CD4-positive, alpha-beta memory T cell (primary cell): ENCODE measurements at regions not wholly inside any gene's neighbourhood (a gene's known extent, or its start where the extent isn't known, plus 50 kb on each side); places are given as distances from the start of the nearest gene placed in this dataset.

Source experiments
- CTCF ChIA-PET: fragments of 350-600 bp; sonication (Branson Sonifier 250); formaldehyde crosslinking; loops from one replicate; lab custom pipeline; 2021; ENCODE audit warnings: inconsistent platforms; ENCODE audit not compliant: partially characterized antibody; lab: Charles Lee
- POLR2A ChIA-PET: fragments of 350-600 bp; sonication (Branson Sonifier 250); formaldehyde crosslinking; loops from one replicate; lab custom pipeline; 2021; ENCODE audit not compliant: partially characterized antibody; lab: Charles Lee
- DNase-seq, 5 donors: peaks; one replicate each; pipeline versions ENCODE4 v3.0.0 to v3.0.0-alpha.2; 2020 to 2022; ENCODE audit warnings: mixed read lengths in 1 of 5
- H3K27ac ChIP-seq: one replicate; pipeline ENCODE4 v1.7.0; 2013; ENCODE audit warnings: low read depth, low read length
- H3K27me3 ChIP-seq: 2 replicates; pipeline ENCODE4 v1.7.0; 2013; ENCODE audit warnings: mild to moderate bottlenecking, low read length, moderate library complexity; ENCODE audit not compliant: insufficient read depth
- H3K36me3 ChIP-seq: 2 replicates; pipeline ENCODE4 v1.7.0; 2013; ENCODE audit warnings: mild to moderate bottlenecking, low read length, moderate library complexity; ENCODE audit not compliant: insufficient read depth
- H3K4me1 ChIP-seq: 2 replicates; pipeline ENCODE4 v1.7.0; 2013; ENCODE audit warnings: mild to moderate bottlenecking, low read length, moderate library complexity; ENCODE audit not compliant: insufficient read depth
- H3K4me3 ChIP-seq, 2 donors: one replicate each; pipeline ENCODE4 v1.7.0; 2013; ENCODE audit warnings: low read length in 2 of 2, mild to moderate bottlenecking in 1 of 2
- H3K9me3 ChIP-seq, 2 donors: one replicate each; pipeline ENCODE4 v1.7.0; 2013; ENCODE audit warnings: low read length in 2 of 2, control low read depth in 1 of 2; ENCODE audit not compliant: control insufficient read depth in 1 of 2
- H3K27ac Mint-ChIP-seq, 7 donors: one replicate each; pipeline ENCODE4 v1.8.0; 2020 to 2021; ENCODE audit warnings: mixed read lengths in 7 of 7, mild to moderate bottlenecking in 6 of 7, inconsistent platforms in 3 of 7, moderate library complexity in 3 of 7
- H3K27me3 Mint-ChIP-seq, 2 donors: one replicate each; pipeline ENCODE4 v1.8.0; 2020 to 2021; ENCODE audit warnings: mixed read lengths in 2 of 2
- H3K36me3 Mint-ChIP-seq, 2 donors: one replicate each; pipeline ENCODE4 v1.8.0; 2020 to 2021; ENCODE audit warnings: mixed read lengths in 2 of 2, inconsistent platforms in 1 of 2, mild to moderate bottlenecking in 1 of 2
- H3K4me1 Mint-ChIP-seq, 4 donors: one replicate each; pipeline ENCODE4 v1.8.0; 2020 to 2021; ENCODE audit warnings: mixed read lengths in 4 of 4, mild to moderate bottlenecking in 1 of 4
- H3K4me3 Mint-ChIP-seq, 8 donors: one replicate each; pipeline ENCODE4 v1.8.0; 2020 to 2021; ENCODE audit warnings: mixed read lengths in 8 of 8, mild to moderate bottlenecking in 7 of 8, moderate library complexity in 6 of 8, inconsistent platforms in 3 of 8
- H3K9me3 Mint-ChIP-seq, 8 donors: one replicate each; pipeline ENCODE4 v1.8.0; 2020 to 2021; ENCODE audit warnings: mixed read lengths in 8 of 8, mild to moderate bottlenecking in 5 of 8, inconsistent platforms in 3 of 8, moderate library complexity in 1 of 8
- intact Hi-C: fragments of 100-400 bp; cut with micrococcal nuclease; formaldehyde crosslinking; loops from one replicate; pipeline ENCODE4 v1.15.1; 2023

DNA sequence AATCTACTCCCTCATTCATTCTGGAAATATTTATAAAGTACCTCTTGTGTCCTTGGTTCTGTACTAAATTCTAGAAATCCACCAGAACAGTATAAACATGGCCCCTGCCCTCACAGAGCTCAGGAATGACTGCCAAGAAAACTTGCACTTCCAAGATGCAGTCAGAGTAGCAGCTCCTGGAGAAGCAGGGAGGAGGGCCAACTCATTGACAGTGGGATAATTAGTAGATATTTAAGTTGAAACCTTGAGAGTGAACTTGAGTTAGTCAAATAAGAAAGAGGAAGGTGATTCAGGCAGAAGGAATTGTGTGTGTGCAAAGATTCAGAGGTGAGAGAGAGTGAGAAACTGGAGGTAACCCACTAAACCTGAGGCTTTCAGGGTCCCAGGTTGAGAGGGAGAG, 182.2 kb upstream of the INHBA start:
- Mint-ChIP-seq H3K27ac (no peak overlapping the region), H3K4me1 (peaks cover 15 to 22% (median 17%) of the 10 kb centered on the region in 4 donors), H3K36me3 (no peaks in the 10 kb centered on the region), H3K9me3 (peaks cover 0 to 4% (median under 1%) of the 10 kb centered on the region in 8 donors), H3K27me3 (no peaks in the 10 kb centered on the region), H3K4me3 (no peak overlapping the region)
- no peak for DNase-seq
- no peak overlapping the region for H3K4me3 ChIP-seq
- intact Hi-C loops, result no loop called here
- no peaks in the 10 kb centered on the region for H3K27me3 ChIP-seq
- ChIA-PET POLR2A (no interaction called here), CTCF (no interaction called here)
- H3K4me1 ChIP-seq, result peaks cover 15% of the 10 kb centered on the region
- no peak overlapping the region for H3K27ac ChIP-seq
- no peaks in the 10 kb centered on the region for H3K36me3 ChIP-seq
- no peaks in the 10 kb centered on the region for H3K9me3 ChIP-seq

DNA sequence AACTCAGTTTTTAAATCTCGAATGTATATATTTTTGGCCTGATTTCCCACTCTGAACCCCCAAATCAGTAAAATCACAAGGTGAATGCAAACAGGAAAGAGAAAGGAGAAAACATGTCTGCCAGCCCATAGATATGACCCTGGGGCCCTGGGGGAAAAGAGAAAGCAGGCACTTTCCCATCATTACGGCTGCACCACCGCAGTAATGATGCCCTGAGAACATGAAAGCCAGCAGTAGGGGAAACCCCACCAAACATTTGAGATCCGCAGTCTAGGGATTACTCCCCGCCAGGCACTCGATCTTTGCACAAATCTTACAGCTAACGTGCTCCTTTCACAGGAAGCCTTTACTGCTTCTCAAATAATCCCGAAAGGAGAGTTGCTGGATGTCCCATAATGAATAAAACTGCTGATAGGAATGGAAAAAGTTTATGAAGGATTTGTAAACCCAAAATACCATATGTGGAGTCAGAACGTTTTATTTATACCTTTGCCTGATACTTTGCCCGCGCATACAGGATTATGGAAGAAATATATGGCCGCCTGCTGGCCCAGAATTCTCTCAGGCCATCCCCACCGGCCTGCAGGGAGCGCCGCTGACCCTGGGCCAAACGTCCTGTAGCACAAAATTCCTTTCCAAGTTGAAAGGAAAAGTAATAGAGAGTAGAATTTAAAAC, 180.0 kb upstream of the INHBA start:
- Mint-ChIP-seq H3K4me3 (peak overlapping the region in 6 of 8 donors; percentile 10 to 87 (median 49)), H3K4me1 (peaks cover 15 to 30% (median 17%) of the 10 kb centered on the region in 4 donors), H3K9me3 (peaks cover 0 to 4% (median under 1%) of the 10 kb centered on the region in 8 donors), H3K27me3 (no peaks in the 10 kb centered on the region), H3K27ac (peak overlapping the region in 5 of 7 donors; percentile 44 to 97 (median 84)), H3K36me3 (no peaks in the 10 kb centered on the region)
- no peaks in the 10 kb centered on the region for H3K9me3 ChIP-seq
- H3K4me3 ChIP-seq, result no peak overlapping the region
- intact Hi-C loops, result no loop called here
- H3K27ac ChIP-seq, result no peak overlapping the region
- H3K27me3 ChIP-seq, result no peaks in the 10 kb centered on the region
- peaks cover 15% of the 10 kb centered on the region for H3K4me1 ChIP-seq
- no peaks in the 10 kb centered on the region for H3K36me3 ChIP-seq
- POLR2A ChIA-PET, result no interaction called here
- CTCF ChIA-PET, result interaction anchor here (0.9 kb wide), 1 partner anchor 58 kb away, joined by 4 read pairs; no protein-coding TSS in a partner anchor
- DNase-seq, result no peak

DNA sequence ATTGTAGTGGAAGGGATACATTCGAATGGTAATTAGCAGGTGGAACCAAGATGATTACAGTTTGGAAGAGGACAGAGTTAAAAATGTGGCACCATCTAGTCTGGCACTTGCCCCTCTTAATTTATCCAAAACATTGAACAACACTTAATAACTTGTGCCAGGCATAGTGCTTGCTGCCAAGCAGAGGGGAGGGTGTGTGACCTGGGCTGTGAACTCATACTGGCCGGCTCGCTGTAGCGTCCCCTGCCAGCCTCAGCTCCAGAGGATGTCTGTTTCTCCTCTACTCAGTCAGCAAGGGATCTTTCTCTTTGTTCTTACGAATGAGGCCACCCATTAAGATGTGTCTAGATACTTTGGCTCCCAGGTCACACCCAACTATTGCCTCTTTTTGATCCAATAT, 179.4 kb upstream of the INHBA start:
- CTCF ChIA-PET, result interaction anchor here (0.9 kb wide), 1 partner anchor 59 kb away, joined by 4 read pairs; no protein-coding TSS in a partner anchor
- H3K4me3 Mint-ChIP-seq, result peak overlapping the region; percentile 76 to 88 (median 84)
- H3K4me1 ChIP-seq, result peaks cover 15% of the 10 kb centered on the region

DNA sequence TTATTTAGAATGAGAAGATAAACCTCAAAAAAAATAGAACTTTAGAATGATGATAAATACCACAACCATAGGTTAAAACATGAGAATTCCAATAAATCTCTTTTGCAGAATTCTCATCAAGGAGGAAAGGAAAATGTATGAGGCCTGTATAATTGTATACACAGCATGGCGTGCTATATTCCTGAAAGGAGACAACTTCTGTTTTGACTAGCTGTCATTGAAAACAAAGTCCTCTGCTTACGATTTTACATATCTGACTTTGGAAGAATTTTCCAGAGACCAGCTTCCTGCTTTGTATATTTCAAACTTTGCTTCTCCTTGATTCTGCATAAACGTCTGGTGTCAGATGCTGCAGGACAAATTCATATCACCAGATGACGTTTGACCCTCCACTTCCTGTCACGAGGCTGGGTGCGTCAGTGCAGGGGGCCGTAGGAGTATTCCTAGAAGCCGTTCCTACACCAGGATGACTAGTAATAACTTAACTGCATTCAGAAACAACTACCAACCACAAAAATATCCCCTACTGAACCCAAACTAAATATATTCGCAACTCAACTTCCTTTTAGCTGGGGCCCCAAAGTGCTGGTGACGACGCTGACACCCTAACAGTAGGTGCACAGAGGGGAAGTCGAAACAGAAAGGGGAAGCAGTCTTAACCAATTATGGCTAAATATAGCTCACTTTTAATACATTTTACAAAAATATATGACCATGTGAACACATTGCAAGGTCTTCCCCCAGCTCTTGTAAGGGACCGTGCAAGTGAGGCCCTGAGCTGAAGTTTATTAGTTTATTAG, 178.6 kb upstream of the INHBA start:
- Mint-ChIP-seq H3K27ac (peak overlapping the region; percentile 84 to 97 (median 94)), H3K36me3 (no peaks in the 10 kb centered on the region), H3K9me3 (peaks cover 0 to 4% (median under 1%) of the 10 kb centered on the region in 8 donors), H3K27me3 (peaks cover 0 to 3% of the 10 kb centered on the region in 2 donors), H3K4me1 (peaks cover 15 to 30% (median 17%) of the 10 kb centered on the region in 4 donors), H3K4me3 (peak overlapping the region; percentile 76 to 88 (median 84))
- no peaks in the 10 kb centered on the region for H3K36me3 ChIP-seq
- intact Hi-C loops, result no loop called here
- peak; percentile 39 to 88 (median 67) for DNase-seq
- no peaks in the 10 kb centered on the region for H3K9me3 ChIP-seq
- H3K4me3 ChIP-seq, result peak overlapping the region; percentile 3 to 23
- CTCF ChIA-PET, result no interaction called here
- POLR2A ChIA-PET, result no interaction called here
- H3K4me1 ChIP-seq, result peaks cover 15% of the 10 kb centered on the region
- no peaks in the 10 kb centered on the region for H3K27me3 ChIP-seq
- H3K27ac ChIP-seq, result peak overlapping the region; percentile 56

More for the DNA sequence above, 179.4 kb upstream of the INHBA start:
- DNase-seq, result no peak
- Histone ChIP-seq H3K36me3 (no peaks in the 10 kb centered on the region), H3K9me3 (no peaks in the 10 kb centered on the region), H3K27ac (peak overlapping the region; percentile 56), H3K27me3 (no peaks in the 10 kb centered on the region), H3K4me3 (peak overlapping the region; percentile 3 to 23)
- Mint-ChIP-seq H3K36me3 (no peaks in the 10 kb centered on the region), H3K4me1 (peaks cover 15 to 30% (median 17%) of the 10 kb centered on the region in 4 donors), H3K27ac (peak overlapping the region; percentile 84 to 97 (median 94)), H3K27me3 (no peaks in the 10 kb centered on the region), H3K9me3 (peaks cover 0 to 4% (median under 1%) of the 10 kb centered on the region in 8 donors)
- POLR2A ChIA-PET, result no interaction called here
- intact Hi-C loops, result no loop called here

DNA sequence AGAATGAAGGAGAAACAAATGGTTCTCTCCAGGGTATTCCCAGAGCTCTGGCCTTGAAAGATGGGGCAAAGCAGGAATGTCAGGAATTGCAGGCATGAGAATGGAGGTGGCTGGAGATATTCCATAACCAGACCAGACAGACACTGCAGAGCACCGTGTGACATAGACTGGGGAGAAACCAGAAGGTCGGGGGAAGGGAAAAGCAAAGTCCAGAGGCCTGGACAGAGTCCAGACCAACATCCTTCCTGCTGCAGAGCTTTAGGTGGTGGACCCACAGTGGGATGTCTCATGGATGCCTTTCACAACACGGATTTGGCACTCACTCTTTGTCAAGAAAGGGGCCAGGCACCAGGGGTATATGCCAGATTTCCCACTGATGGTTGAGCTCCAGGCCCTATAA, 177.2 kb upstream of the INHBA start:
- no peak overlapping the region for H3K27ac ChIP-seq
- peaks cover 15 to 30% (median 17%) of the 10 kb centered on the region in 4 donors for H3K4me1 Mint-ChIP-seq
- H3K27ac Mint-ChIP-seq, result peak overlapping the region in 3 of 7 donors; percentile 5 to 90 (median 34)
- peaks cover 15% of the 10 kb centered on the region for H3K4me1 ChIP-seq
- H3K36me3 ChIP-seq, result no peaks in the 10 kb centered on the region
- ChIA-PET POLR2A (no interaction called here), CTCF (no interaction called here)
- no peaks in the 10 kb centered on the region for H3K36me3 Mint-ChIP-seq
- peaks cover 0 to 7% of the 10 kb centered on the region in 2 donors for H3K27me3 Mint-ChIP-seq
- no peak overlapping the region for H3K4me3 ChIP-seq
- peaks cover 0 to 4% (median under 1%) of the 10 kb centered on the region in 8 donors for H3K9me3 Mint-ChIP-seq
- intact Hi-C loops, result no loop called here
- H3K27me3 ChIP-seq, result no peaks in the 10 kb centered on the region
- no peaks in the 10 kb centered on the region for H3K9me3 ChIP-seq
- DNase-seq, result no peak
- peak overlapping the region in 2 of 8 donors; percentile 4 to 19 for H3K4me3 Mint-ChIP-seq

DNA sequence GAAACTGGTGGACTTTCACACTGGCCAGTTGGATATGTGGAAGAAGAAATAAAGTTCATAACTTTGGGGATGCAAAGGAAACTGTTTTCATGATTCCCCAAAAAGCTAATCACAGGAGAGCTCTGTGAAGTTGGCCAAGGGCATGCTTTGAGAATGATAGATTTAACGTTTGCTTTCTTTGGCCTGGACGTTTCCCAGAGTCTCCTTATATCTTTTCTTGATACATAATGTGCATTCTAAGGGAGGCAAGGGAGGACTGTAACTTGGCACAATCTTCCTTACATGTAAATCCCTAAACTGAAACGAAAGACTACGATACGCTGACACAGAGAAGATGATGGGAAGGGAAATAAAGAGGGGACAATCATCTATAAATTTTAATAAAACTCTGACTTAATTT, 176.5 kb upstream of the INHBA start:
- H3K27ac ChIP-seq, result no peak overlapping the region
- DNase-seq, result no peak
- POLR2A ChIA-PET, result no interaction called here
- H3K4me1 Mint-ChIP-seq, result peaks cover 13 to 30% (median 17%) of the 10 kb centered on the region in 4 donors
- no peak overlapping the region for H3K27ac Mint-ChIP-seq
- H3K4me3 ChIP-seq, result no peak overlapping the region
- no peaks in the 10 kb centered on the region for H3K36me3 Mint-ChIP-seq
- H3K4me3 Mint-ChIP-seq, result no peak overlapping the region
- no peaks in the 10 kb centered on the region for H3K9me3 ChIP-seq
- H3K4me1 ChIP-seq, result peaks cover 15% of the 10 kb centered on the region
- H3K27me3 ChIP-seq, result no peaks in the 10 kb centered on the region
- intact Hi-C loops, result no loop called here
- no peaks in the 10 kb centered on the region for H3K36me3 ChIP-seq
- peaks cover 0 to 7% of the 10 kb centered on the region in 2 donors for H3K27me3 Mint-ChIP-seq
- peaks cover 0 to 5% (median under 1%) of the 10 kb centered on the region in 8 donors for H3K9me3 Mint-ChIP-seq
- CTCF ChIA-PET, result no interaction called here
